ENCODE measurements at regions not wholly inside any gene's neighbourhood (a gene's known extent, or its start where the extent isn't known, plus 50 kb on each side); places are given as distances from the start of the nearest gene placed in this dataset.
A peak's percentile ranks its signal among the peaks of the same experiment; 100 is the strongest.

GRCh38 chr13:66128201-66128600, 1101.9 kb downstream of the PCDH9 start:
- Mint-ChIP-seq H3K4me3 (ENCODE audit: low read depth) (no peak overlapping the region), H3K27ac (no peak overlapping the region), H3K27me3 (no peaks in the 10 kb centered on the region), H3K36me3 (ENCODE audit: insufficient read depth) (no peaks in the 10 kb centered on the region), H3K4me1 (ENCODE audit: low read depth) (no peaks in the 10 kb centered on the region), H3K9me3 (ENCODE audit: low read depth) (no peaks in the 10 kb centered on the region)
- no peak for TF ChIP-seq CTCF (IDR thresholded peaks at IDR 0.05; ENCODE audit: unreplicated experiment)
- DNase-seq (ENCODE audit: low spot score, unreplicated experiment) = no peak

DNA sequence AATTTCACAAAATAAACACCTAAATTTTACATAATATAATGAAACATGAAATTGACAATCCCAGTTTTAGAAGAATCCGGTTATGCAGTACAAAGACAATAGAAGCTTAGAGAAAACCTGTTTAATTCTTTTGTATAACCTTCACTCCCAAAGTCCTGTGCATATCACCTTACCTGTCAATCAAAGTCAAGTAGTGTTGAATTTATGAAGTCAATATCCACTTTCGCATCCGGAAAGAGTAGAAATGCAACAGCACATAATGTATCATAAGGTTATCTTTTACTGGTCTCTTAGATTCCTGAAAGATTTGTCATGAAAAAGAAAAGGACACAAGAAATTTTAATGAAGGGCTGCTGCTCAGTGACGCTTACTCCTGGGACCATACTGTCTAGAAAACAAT, 1112.6 kb downstream of the PCDH9 start:
- Mint-ChIP-seq H3K4me1 (ENCODE audit: low read depth) (peaks cover 4% of the 10 kb centered on the region), H3K27me3 (no peaks in the 10 kb centered on the region), H3K36me3 (ENCODE audit: insufficient read depth) (no peaks in the 10 kb centered on the region), H3K4me3 (ENCODE audit: low read depth) (no peak overlapping the region), H3K9me3 (ENCODE audit: low read depth) (no peaks in the 10 kb centered on the region), H3K27ac (no peak overlapping the region)
- DNase-seq (ENCODE audit: low spot score, unreplicated experiment) = no peak
- no peak for TF ChIP-seq CTCF (IDR thresholded peaks at IDR 0.05; ENCODE audit: unreplicated experiment)

DNA sequence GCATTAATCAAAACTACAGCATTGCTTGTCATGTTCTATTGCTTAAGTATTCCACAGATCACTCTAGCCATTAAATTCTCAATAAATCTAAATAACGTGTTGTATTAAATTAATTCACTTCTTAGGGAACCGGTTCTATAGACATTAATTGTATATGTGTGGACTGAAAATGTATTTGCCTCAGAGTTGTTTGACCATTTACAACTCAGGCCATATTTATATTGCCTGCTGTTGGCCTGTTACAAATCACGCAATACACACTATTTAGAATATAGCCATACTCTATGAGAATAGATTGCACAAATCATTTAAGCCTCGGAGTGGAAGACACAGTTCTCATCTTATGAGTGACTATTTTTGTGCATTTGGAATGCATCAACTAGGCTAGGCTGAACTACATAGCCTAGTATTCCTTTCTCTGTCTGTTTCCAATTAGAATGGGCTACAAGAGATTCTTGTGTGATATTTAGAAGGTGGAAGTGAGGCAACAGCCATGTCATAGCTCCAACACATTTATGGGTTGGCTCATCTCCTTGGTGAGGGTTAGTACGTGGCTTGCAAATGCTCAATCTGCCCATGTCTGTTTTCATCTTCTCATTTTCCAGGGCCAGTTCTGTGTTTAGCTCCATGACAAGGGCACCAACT, 1116.1 kb downstream of the PCDH9 start:
- TF ChIP-seq CTCF (IDR thresholded peaks at IDR 0.05; ENCODE audit: unreplicated experiment) = no peak
- Mint-ChIP-seq H3K27ac (no peak overlapping the region), H3K36me3 (ENCODE audit: insufficient read depth) (no peaks in the 10 kb centered on the region), H3K4me3 (ENCODE audit: low read depth) (no peak overlapping the region), H3K4me1 (ENCODE audit: low read depth) (peaks cover 6% of the 10 kb centered on the region), H3K27me3 (no peaks in the 10 kb centered on the region), H3K9me3 (ENCODE audit: low read depth) (no peaks in the 10 kb centered on the region)
- DNase-seq (ENCODE audit: low spot score, unreplicated experiment) = no peak

DNA sequence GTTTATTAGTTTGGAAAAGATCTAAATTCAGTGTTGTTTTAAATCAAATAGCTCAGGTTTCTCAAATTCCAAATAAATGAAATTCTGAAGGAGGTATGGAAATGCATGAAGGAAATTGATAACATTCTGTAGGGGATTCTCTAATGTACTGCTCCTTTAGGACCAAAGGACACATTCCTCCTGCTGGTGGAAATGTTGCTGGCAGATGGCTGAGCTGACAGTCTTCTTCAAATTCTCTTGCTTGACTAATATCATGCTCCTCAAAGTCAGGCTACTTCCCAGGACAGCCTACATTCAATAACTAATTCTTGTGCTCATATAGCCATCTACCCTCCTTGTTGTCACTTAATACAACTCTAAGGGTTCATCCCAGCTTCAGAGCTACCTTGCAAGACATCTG, 1118.5 kb downstream of the PCDH9 start:
- Mint-ChIP-seq H3K4me1 (ENCODE audit: low read depth) (peaks cover 1% of the 10 kb centered on the region), H3K27ac (no peak overlapping the region), H3K36me3 (ENCODE audit: insufficient read depth) (no peaks in the 10 kb centered on the region), H3K4me3 (ENCODE audit: low read depth) (no peak overlapping the region), H3K9me3 (ENCODE audit: low read depth) (no peaks in the 10 kb centered on the region), H3K27me3 (no peaks in the 10 kb centered on the region)
- TF ChIP-seq CTCF (IDR thresholded peaks at IDR 0.05; ENCODE audit: unreplicated experiment) = peak; percentile 12
- DNase-seq (ENCODE audit: low spot score, unreplicated experiment) = no peak

GRCh38 chr13:66106246-66106645, 1123.9 kb downstream of the PCDH9 start:
- Mint-ChIP-seq H3K4me1 (ENCODE audit: low read depth) (peaks cover 2% of the 10 kb centered on the region), H3K4me3 (ENCODE audit: low read depth) (no peak overlapping the region), H3K9me3 (ENCODE audit: low read depth) (no peaks in the 10 kb centered on the region), H3K27me3 (no peaks in the 10 kb centered on the region), H3K27ac (no peak overlapping the region), H3K36me3 (ENCODE audit: insufficient read depth) (no peaks in the 10 kb centered on the region)
- no peak for TF ChIP-seq CTCF (IDR thresholded peaks at IDR 0.05; ENCODE audit: unreplicated experiment)
- DNase-seq (ENCODE audit: low spot score, unreplicated experiment) = no peak
